Stimulated activated CD8-positive, alpha-beta memory T cell treated with anti-CD3 and anti-CD28 coated beads, Interleukin-4, amount 100 ng/mL, for 24 hours (primary cell): ENCODE measurements at regions not wholly inside any gene's neighbourhood (a gene's known extent, or its start where the extent isn't known, plus 50 kb on each side); places are given as distances from the start of the nearest gene placed in this dataset.

Experiments used
- DNase-seq: peaks from one replicate; pipeline ENCODE4 v3.0.0-alpha.2; 2020; ENCODE audit warnings: low read depth

GRCh38 chr19:31089681-31090080 is 259.6 kb downstream of the TSHZ3 start:
- no peak for DNase-seq

- no peak for DNase-seq
Measured at GRCh38 chr19:31085125-31085524, 264.1 kb downstream of the TSHZ3 start.

- DNase-seq = no peak
Measured at GRCh38 chr19:31083105-31083504, 266.1 kb downstream of the TSHZ3 start.

GRCh38 chr19:31075146-31075655 is 274.0 kb downstream of the TSHZ3 start:
- no peak for DNase-seq

- DNase-seq = no peak
Measured at GRCh38 chr19:31074199-31075125, 274.8 kb downstream of the TSHZ3 start.

- DNase-seq = no peak
Measured at GRCh38 chr19:31073485-31074198, 275.6 kb downstream of the TSHZ3 start.

GRCh38 chr19:31072451-31072850 is 276.8 kb downstream of the TSHZ3 start:
- no peak for DNase-seq

- DNase-seq = no peak
Measured at GRCh38 chr19:31071136-31071855, 277.9 kb downstream of the TSHZ3 start.

- no peak for DNase-seq
Measured at GRCh38 chr19:31070146-31071065, 278.8 kb downstream of the TSHZ3 start.

- DNase-seq = no peak
Measured at GRCh38 chr19:31068268-31068667, 281.0 kb downstream of the TSHZ3 start.

- no peak for DNase-seq
Measured at GRCh38 chr19:31066385-31066784, 282.9 kb downstream of the TSHZ3 start.

GRCh38 chr19:31064491-31064890 is 284.7 kb downstream of the TSHZ3 start:
- no peak for DNase-seq

- DNase-seq = no peak
Measured at GRCh38 chr19:31058676-31059340, 290.4 kb downstream of the TSHZ3 start.

- DNase-seq = no peak
Measured at GRCh38 chr19:31057476-31057875, 291.8 kb downstream of the TSHZ3 start.

GRCh38 chr19:31055454-31055853 is 293.8 kb downstream of the TSHZ3 start:
- DNase-seq = no peak

GRCh38 chr19:31054430-31054829 is 294.8 kb downstream of the TSHZ3 start:
- peak; percentile 4 for DNase-seq

GRCh38 chr19:31049431-31049830 is 299.8 kb downstream of the TSHZ3 start:
- no peak for DNase-seq

GRCh38 chr19:31046024-31046423 is 303.2 kb downstream of the TSHZ3 start:
- no peak for DNase-seq

GRCh38 chr19:31041461-31041860 is 307.8 kb downstream of the TSHZ3 start:
- no peak for DNase-seq

- no peak for DNase-seq
Measured at GRCh38 chr19:31039151-31039550, 310.1 kb downstream of the TSHZ3 start.
